Body of pancreas (tissue), 4 donors: ENCODE measurements at regions not wholly inside any gene's neighbourhood (a gene's known extent, or its start where the extent isn't known, plus 50 kb on each side); places are given as distances from the start of the nearest gene placed in this dataset.
"Not testable (repeated sequence)": the region's sequence is repeated elsewhere in the genome, so short reads cannot be mapped to it uniquely, and the experiment has no call there.

Experiments
- POLR2A ChIP-seq, 3 donors: fragments of 450-650 bp; IDR thresholded peaks; one replicate each; pipeline ENCODE4 v1.6.1; 2016; ENCODE audit warnings: antibody characterized with exemption in 3 of 3, mild to moderate bottlenecking in 2 of 3
- TF ChIP-seq, protein P1 (sequence below), 7 experiments: fragments of 450-650 bp in 4 of 7; fragments of 200-600 bp in 3 of 7; sonication (generic) in 3 of 7; IDR thresholded peaks; one replicate each; pipeline ENCODE4 v1.5.1; 2016 to 2019; ENCODE audit warnings: antibody characterized with exemption in 7 of 7

- TF ChIP-seq, protein P1, sequence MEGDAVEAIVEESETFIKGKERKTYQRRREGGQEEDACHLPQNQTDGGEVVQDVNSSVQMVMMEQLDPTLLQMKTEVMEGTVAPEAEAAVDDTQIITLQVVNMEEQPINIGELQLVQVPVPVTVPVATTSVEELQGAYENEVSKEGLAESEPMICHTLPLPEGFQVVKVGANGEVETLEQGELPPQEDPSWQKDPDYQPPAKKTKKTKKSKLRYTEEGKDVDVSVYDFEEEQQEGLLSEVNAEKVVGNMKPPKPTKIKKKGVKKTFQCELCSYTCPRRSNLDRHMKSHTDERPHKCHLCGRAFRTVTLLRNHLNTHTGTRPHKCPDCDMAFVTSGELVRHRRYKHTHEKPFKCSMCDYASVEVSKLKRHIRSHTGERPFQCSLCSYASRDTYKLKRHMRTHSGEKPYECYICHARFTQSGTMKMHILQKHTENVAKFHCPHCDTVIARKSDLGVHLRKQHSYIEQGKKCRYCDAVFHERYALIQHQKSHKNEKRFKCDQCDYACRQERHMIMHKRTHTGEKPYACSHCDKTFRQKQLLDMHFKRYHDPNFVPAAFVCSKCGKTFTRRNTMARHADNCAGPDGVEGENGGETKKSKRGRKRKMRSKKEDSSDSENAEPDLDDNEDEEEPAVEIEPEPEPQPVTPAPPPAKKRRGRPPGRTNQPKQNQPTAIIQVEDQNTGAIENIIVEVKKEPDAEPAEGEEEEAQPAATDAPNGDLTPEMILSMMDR (IDR thresholded peaks at IDR 0.05) = not testable (repeated sequence)
- not testable (repeated sequence) for TF ChIP-seq POLR2A (IDR thresholded peaks at IDR 0.05)
These were observed 521.3 kb upstream of the ATXN7L3B start for GRCh38 chr12:74016324-74016723.
